Loucy (cell line): ENCODE measurements at regions not wholly inside any gene's neighbourhood (a gene's known extent, or its start where the extent isn't known, plus 50 kb on each side); places are given as distances from the start of the nearest gene placed in this dataset.
A peak's percentile ranks its signal among the peaks of the same experiment; 100 is the strongest.

Experiments used
- H2AFZ ChIP-seq: fragments of 200-600 bp; sonication (generic); 2 replicates; pipeline ENCODE4 v1.6.0; 2016; ENCODE audit warnings: antibody characterized with exemption, mild to moderate bottlenecking, low read length, moderate library complexity
- H3F3A ChIP-seq: fragments of 200-600 bp; 2 replicates; pipeline ENCODE4 v1.6.0; 2016; ENCODE audit warnings: antibody characterized with exemption, low read depth, mild to moderate bottlenecking
- H3K27me3 ChIP-seq: fragments of 200-600 bp; sonication (generic); 2 replicates; pipeline ENCODE4 v1.6.1; 2014; ENCODE audit warnings: low read length, mild to moderate bottlenecking; ENCODE audit not compliant: insufficient read depth, poor library complexity, severe bottlenecking
- H3K36me3 ChIP-seq: fragments of 200-600 bp; sonication (generic); 2 replicates; pipeline ENCODE4 v1.6.1; 2016; ENCODE audit warnings: low read length; ENCODE audit not compliant: insufficient read depth
- H3K4me1 ChIP-seq: fragments of 200-600 bp; sonication (generic); 2 replicates; pipeline ENCODE4 v1.5.1; 2014; ENCODE audit warnings: low read length, mild to moderate bottlenecking; ENCODE audit not compliant: insufficient read depth, poor library complexity, severe bottlenecking
- H3K4me2 ChIP-seq: fragments of 200-600 bp; sonication (generic); 2 replicates; pipeline ENCODE4 v1.6.0; 2014; ENCODE audit warnings: antibody characterized with exemption, low read length, low read depth, mild to moderate bottlenecking; ENCODE audit not compliant: poor library complexity, severe bottlenecking
- H3K4me3 ChIP-seq: fragments of 200-600 bp; sonication (generic); 2 replicates; pipeline ENCODE4 v1.5.1; 2014; ENCODE audit warnings: low read length, mild to moderate bottlenecking, mixed read lengths; ENCODE audit not compliant: poor library complexity, severe bottlenecking
- H3K79me2 ChIP-seq: fragments of 200-600 bp; sonication (generic); 2 replicates; pipeline ENCODE4 v1.6.1; 2014; ENCODE audit warnings: low read length; ENCODE audit not compliant: insufficient read depth
- H3K9ac ChIP-seq: fragments of 200-600 bp; sonication (generic); 2 replicates; pipeline ENCODE4 v1.6.0; 2014; ENCODE audit warnings: mild to moderate bottlenecking, low read depth, low read length, moderate library complexity; ENCODE audit not compliant: poor library complexity, severe bottlenecking
- H3K9me2 ChIP-seq: fragments of 200-600 bp; sonication (generic); replicated peaks from 2 replicates; pipeline ENCODE4 v1.6.1; 2016; ENCODE audit warnings: low read depth, low read length, mixed read lengths
- H3K9me3 ChIP-seq: fragments of 200-600 bp; sonication (generic); 2 replicates; pipeline ENCODE4 v1.6.1; 2014; ENCODE audit warnings: mild to moderate bottlenecking, antibody characterized with exemption, low read length, low read depth; ENCODE audit not compliant: insufficient read depth
- H4K20me1 ChIP-seq: fragments of 200-600 bp; sonication (generic); 2 replicates; pipeline ENCODE4 v1.6.0; 2014; ENCODE audit warnings: antibody characterized with exemption, low read length, mild to moderate bottlenecking; ENCODE audit not compliant: insufficient read depth, poor library complexity, severe bottlenecking
- EZH2phosphoT487 ChIP-seq: fragments of 200-600 bp; IDR thresholded peaks from 2 replicates; pipeline ENCODE4 v1.6.1; 2018; ENCODE audit warnings: antibody characterized with exemption, mild to moderate bottlenecking, moderate library complexity, borderline replicate concordance
- TF ChIP-seq, protein P1 (sequence below): fragments of 200-600 bp; sonication (generic); conservative IDR thresholded peaks from 2 replicates; pipeline ENCODE4 v1.5.1; 2014; ENCODE audit warnings: mild to moderate bottlenecking, antibody characterized with exemption, low read length

DNA sequence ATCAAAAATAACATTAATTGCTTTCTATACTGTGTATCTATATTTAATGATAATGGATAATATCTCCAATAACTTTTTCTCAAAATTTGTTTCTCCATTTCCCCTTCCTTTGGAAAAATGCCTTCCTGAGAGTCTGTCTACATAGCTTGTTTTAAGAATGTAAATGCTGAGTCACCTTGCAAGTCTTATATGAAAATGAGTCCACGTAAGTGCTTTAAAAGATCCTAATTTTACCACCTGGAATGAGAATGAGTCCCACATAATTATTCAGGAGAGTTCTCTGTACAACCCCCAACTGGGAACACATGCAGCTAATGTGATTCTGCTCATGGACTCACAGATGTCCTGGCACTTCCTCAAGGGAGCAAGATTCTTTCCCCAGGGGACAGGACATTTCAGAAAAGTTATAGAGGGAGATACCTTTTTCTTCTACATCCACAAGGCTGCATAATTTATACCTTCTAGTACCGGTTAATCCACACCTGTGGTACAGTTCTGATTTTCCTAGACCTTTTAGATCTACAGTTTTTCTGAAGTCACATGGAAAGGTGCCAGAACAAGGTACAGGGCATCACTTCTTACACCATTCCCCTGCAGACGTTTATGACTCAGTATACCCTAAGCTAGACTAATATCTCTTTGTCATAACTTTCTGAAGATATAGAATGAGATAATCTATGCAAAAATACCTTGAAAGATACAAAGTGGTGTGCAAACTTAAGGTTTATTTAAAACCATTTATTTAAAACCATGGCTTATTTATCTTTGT is 314.1 kb downstream of the CETN3 start:
- Histone ChIP-seq H3K4me1 (no peaks in the 10 kb centered on the region), H3K4me3 (no peak overlapping the region), H3K9ac (no peak overlapping the region), H4K20me1 (no peaks in the 10 kb centered on the region), H3K36me3 (no peaks in the 10 kb centered on the region), H3K9me3 (no peaks in the 10 kb centered on the region), H3K27me3 (no peaks in the 10 kb centered on the region), H3K9me2 (no peaks in the 10 kb centered on the region), H3K4me2 (no peak overlapping the region), H2AFZ (no peak overlapping the region), H3K79me2 (no peaks in the 10 kb centered on the region), H3F3A (no peaks in the 10 kb centered on the region)
- TF ChIP-seq, protein P1, sequence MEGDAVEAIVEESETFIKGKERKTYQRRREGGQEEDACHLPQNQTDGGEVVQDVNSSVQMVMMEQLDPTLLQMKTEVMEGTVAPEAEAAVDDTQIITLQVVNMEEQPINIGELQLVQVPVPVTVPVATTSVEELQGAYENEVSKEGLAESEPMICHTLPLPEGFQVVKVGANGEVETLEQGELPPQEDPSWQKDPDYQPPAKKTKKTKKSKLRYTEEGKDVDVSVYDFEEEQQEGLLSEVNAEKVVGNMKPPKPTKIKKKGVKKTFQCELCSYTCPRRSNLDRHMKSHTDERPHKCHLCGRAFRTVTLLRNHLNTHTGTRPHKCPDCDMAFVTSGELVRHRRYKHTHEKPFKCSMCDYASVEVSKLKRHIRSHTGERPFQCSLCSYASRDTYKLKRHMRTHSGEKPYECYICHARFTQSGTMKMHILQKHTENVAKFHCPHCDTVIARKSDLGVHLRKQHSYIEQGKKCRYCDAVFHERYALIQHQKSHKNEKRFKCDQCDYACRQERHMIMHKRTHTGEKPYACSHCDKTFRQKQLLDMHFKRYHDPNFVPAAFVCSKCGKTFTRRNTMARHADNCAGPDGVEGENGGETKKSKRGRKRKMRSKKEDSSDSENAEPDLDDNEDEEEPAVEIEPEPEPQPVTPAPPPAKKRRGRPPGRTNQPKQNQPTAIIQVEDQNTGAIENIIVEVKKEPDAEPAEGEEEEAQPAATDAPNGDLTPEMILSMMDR: no peak
- TF ChIP-seq EZH2phosphoT487: no peak

DNA sequence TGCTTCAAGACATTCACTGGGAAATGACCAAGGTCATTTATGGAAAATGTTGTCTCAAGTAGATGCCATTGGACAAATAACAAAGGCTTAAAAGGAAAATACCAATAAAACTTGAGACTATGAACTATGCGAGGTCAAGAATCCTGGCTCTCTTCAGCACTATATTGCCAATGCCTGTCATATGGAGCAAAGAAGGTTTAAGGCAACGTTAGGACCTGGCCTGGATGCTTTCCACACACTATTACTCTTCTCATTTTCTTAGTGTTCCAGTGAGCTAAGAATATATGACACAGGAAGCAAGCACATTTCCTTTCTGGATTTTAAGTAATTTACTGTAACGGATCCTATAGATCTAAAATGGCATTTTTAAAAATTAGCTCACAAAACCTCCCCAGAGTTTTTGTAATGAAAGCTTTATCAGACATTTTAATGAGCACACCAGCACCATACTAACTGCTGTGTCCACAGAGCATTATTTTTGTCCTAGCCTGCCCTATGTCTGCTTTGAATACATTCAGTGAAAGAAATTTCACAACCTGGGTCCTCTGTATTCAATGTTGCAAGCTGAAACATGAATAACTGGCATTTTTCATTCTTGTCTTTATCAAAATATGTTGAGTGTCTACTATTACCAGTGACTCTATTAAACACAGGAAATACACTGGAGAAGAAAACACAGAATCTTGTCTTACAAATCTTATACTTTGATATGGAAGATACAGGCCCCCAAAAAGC is 315.6 kb downstream of the CETN3 start:
- H3K9me3 ChIP-seq: no peaks in the 10 kb centered on the region
- H3K79me2 ChIP-seq: no peaks in the 10 kb centered on the region
- no peaks in the 10 kb centered on the region for H4K20me1 ChIP-seq
- H3K36me3 ChIP-seq: no peaks in the 10 kb centered on the region
- H3K4me3 ChIP-seq: no peak overlapping the region
- no peaks in the 10 kb centered on the region for H3K4me1 ChIP-seq
- no peak for TF ChIP-seq EZH2phosphoT487
- TF ChIP-seq, protein P1: no peak
- H3F3A ChIP-seq: no peaks in the 10 kb centered on the region
- H3K4me2 ChIP-seq: no peak overlapping the region
- H3K27me3 ChIP-seq: no peaks in the 10 kb centered on the region
- H3K9ac ChIP-seq: no peak overlapping the region
- H2AFZ ChIP-seq: peak overlapping the region; percentile 27; the same call in 1 of the 2 replicates
- no peaks in the 10 kb centered on the region for H3K9me2 ChIP-seq

DNA sequence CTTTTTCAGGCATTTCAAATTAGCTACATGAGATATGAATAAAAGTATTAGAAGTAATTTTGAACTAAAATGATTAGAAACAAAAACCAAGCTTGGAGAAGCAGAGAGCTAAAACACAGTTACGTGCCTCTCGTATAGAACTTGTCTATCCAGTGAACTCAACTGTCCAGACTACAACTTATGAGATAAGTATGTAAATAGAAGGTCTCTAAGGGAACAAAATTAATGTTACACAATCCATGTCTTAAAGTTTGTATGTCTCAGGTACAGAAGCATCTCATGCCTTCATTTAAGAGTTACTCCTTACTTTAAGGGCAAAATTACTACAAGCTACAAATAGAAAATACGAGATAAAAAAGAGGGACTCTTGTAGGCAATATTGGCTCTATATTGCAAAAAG is 316.8 kb downstream of the CETN3 start:
- Histone ChIP-seq H3K9ac (no peak overlapping the region), H3K27me3 (no peaks in the 10 kb centered on the region), H3F3A (no peaks in the 10 kb centered on the region), H3K9me3 (no peaks in the 10 kb centered on the region), H3K4me1 (no peaks in the 10 kb centered on the region), H3K9me2 (no peaks in the 10 kb centered on the region), H2AFZ (no peak overlapping the region), H3K36me3 (no peaks in the 10 kb centered on the region), H3K4me3 (no peak overlapping the region), H3K4me2 (no peak overlapping the region), H3K79me2 (no peaks in the 10 kb centered on the region), H4K20me1 (no peaks in the 10 kb centered on the region)
- TF ChIP-seq EZH2phosphoT487: no peak
- TF ChIP-seq, protein P1: no peak
